Prostate gland (tissue), 2 donors: ENCODE measurements at regions not wholly inside any gene's neighbourhood (a gene's known extent, or its start where the extent isn't known, plus 50 kb on each side); places are given as distances from the start of the nearest gene placed in this dataset.

Experiments
- DNase-seq: peaks from one replicate; pipeline ENCODE4 v3.0.0-alpha.2; 2019; ENCODE audit warnings: low spot score
- H3K27ac ChIP-seq, 2 donors: fragments of 200-600 bp; sonication (generic); 2 replicates each; pipeline ENCODE4 v1.5.1; 2017 to 2019
- H3K27me3 ChIP-seq: fragments of 200-600 bp; sonication (generic); replicated peaks from 2 replicates; pipeline ENCODE4 v1.5.1; 2019; ENCODE audit not compliant: insufficient read depth
- H3K36me3 ChIP-seq, 2 donors: fragments of 200-600 bp; sonication (generic); 1 replicate in 1 of 2; 2 replicates in 1 of 2; pipeline versions ENCODE4 v1.5.1 to v1.8.1; 2017 to 2019
- H3K4me1 ChIP-seq: fragments of 200-600 bp; sonication (generic); replicated peaks from 2 replicates; pipeline ENCODE4 v1.5.1; 2019
- H3K4me3 ChIP-seq, 2 donors: fragments of 200-600 bp; sonication (generic); 2 replicates each; pipeline ENCODE4 v1.5.1; 2017 to 2019
- H3K9me3 ChIP-seq: fragments of 200-600 bp; sonication (generic); 2 replicates; pipeline ENCODE4 v1.5.1; 2017
- CTCF ChIP-seq, 4 experiments: fragments of 200-600 bp in 2 of 4; fragments of 450-650 bp in 2 of 4; sonication (generic) in 2 of 4; IDR thresholded peaks; 1 replicate in 3 of 4; 2 replicates in 1 of 4; pipeline ENCODE4 v1.5.1; 2016 to 2019; ENCODE audit warnings: antibody characterized with exemption in 4 of 4, mild to moderate bottlenecking in 2 of 4, moderate library complexity in 2 of 4
- POLR2A ChIP-seq: fragments of 450-650 bp; IDR thresholded peaks from one replicate; pipeline ENCODE4 v1.6.1; 2016; ENCODE audit warnings: antibody characterized with exemption, mild to moderate bottlenecking
- POLR2AphosphoS5 ChIP-seq: sonication (generic); formaldehyde crosslinking; IDR thresholded peaks from one replicate; pipeline ENCODE4 v1.6.1; 2017; ENCODE audit warnings: antibody characterized with exemption
- WGBS: methylation state at CpG from one replicate; pipeline ENCODE4 v1.1.5; 2018; 5-methylcytosine and 5-hydroxymethylcytosine counted together
- intact Hi-C: fragments of 100-400 bp; cut with DNase I; formaldehyde crosslinking; loops from one replicate; pipeline ENCODE4 v1.14.2; 2022

GRCh38 chr4:149296503-149296902 lies 519.1 kb downstream of the IQCM start:
- no peak for DNase-seq
- no peaks in the 10 kb centered on the region for H3K36me3 ChIP-seq
- 59% methylated on average over 1 of the region's 1 CpG for WGBS
- intact Hi-C loops: no loop called here
- TF ChIP-seq CTCF (IDR thresholded peaks at IDR 0.05): no peak
- TF ChIP-seq POLR2A: no peak
- TF ChIP-seq POLR2AphosphoS5: no peak
- H3K4me3 ChIP-seq: no peak overlapping the region
- H3K4me1 ChIP-seq: no peaks in the 10 kb centered on the region
- no peaks in the 10 kb centered on the region for H3K9me3 ChIP-seq
- no peak overlapping the region for H3K27ac ChIP-seq
- H3K27me3 ChIP-seq: no peaks in the 10 kb centered on the region

GRCh38 chr4:149296084-149296483 lies 519.6 kb downstream of the IQCM start:
- TF ChIP-seq CTCF (IDR thresholded peaks at IDR 0.05) (no peak), POLR2A (no peak), POLR2AphosphoS5 (no peak)
- no peaks in the 10 kb centered on the region for H3K9me3 ChIP-seq
- DNase-seq: no peak
- 72% methylated on average over 1 of the region's 1 CpG for WGBS
- H3K4me1 ChIP-seq: no peaks in the 10 kb centered on the region
- intact Hi-C loops: no loop called here
- H3K4me3 ChIP-seq: no peak overlapping the region
- H3K27ac ChIP-seq: no peak overlapping the region
- no peaks in the 10 kb centered on the region for H3K27me3 ChIP-seq
- no peaks in the 10 kb centered on the region for H3K36me3 ChIP-seq

GRCh38 chr4:149294601-149295000 lies 521.0 kb downstream of the IQCM start:
- no peaks in the 10 kb centered on the region for H3K36me3 ChIP-seq
- no peak for DNase-seq
- no peaks in the 10 kb centered on the region for H3K9me3 ChIP-seq
- H3K4me3 ChIP-seq: no peak overlapping the region
- WGBS: 69% methylated on average over 1 of the region's 1 CpG
- no peaks in the 10 kb centered on the region for H3K27me3 ChIP-seq
- TF ChIP-seq CTCF (IDR thresholded peaks at IDR 0.05): no peak
- TF ChIP-seq POLR2AphosphoS5: no peak
- TF ChIP-seq POLR2A: no peak
- intact Hi-C loops: no loop called here
- no peaks in the 10 kb centered on the region for H3K4me1 ChIP-seq
- H3K27ac ChIP-seq: no peak overlapping the region

- no peak overlapping the region for H3K4me3 ChIP-seq
- no peaks in the 10 kb centered on the region for H3K9me3 ChIP-seq
- no peak for DNase-seq
- no peaks in the 10 kb centered on the region for H3K36me3 ChIP-seq
- H3K27me3 ChIP-seq: no peaks in the 10 kb centered on the region
- H3K27ac ChIP-seq: no peak overlapping the region
- WGBS: 68% methylated on average over 1 of the region's 1 CpG
- intact Hi-C loops: no loop called here
- H3K4me1 ChIP-seq: no peaks in the 10 kb centered on the region
- TF ChIP-seq POLR2A (no peak), POLR2AphosphoS5 (no peak), CTCF (IDR thresholded peaks at IDR 0.05) (no peak)
These were observed 522.5 kb downstream of the IQCM start for GRCh38 chr4:149293046-149293649.

- DNase-seq: no peak
- H3K4me1 ChIP-seq: no peaks in the 10 kb centered on the region
- H3K27ac ChIP-seq: no peak overlapping the region
- no peak for TF ChIP-seq CTCF (IDR thresholded peaks at IDR 0.05)
- TF ChIP-seq POLR2AphosphoS5: no peak
- no peak for TF ChIP-seq POLR2A
- intact Hi-C loops: no loop called here
- H3K4me3 ChIP-seq: no peak overlapping the region
- H3K36me3 ChIP-seq: no peaks in the 10 kb centered on the region
- no peaks in the 10 kb centered on the region for H3K27me3 ChIP-seq
- WGBS: 58% methylated on average over 1 of the region's 1 CpG
- H3K9me3 ChIP-seq: no peaks in the 10 kb centered on the region
These were observed 523.1 kb downstream of the IQCM start for GRCh38 chr4:149292425-149293007.
